GM18951 (cell line): ENCODE measurements at regions not wholly inside any gene's neighbourhood (a gene's known extent, or its start where the extent isn't known, plus 50 kb on each side); places are given as distances from the start of the nearest gene placed in this dataset.
"Not testable (repeated sequence)": the region's sequence is repeated elsewhere in the genome, so short reads cannot be mapped to it uniquely, and the experiment has no call there.

Experiments used
- POLR2A ChIP-seq: IDR thresholded peaks from 4 replicates; pipeline ENCODE4 v1.6.1; 2011; ENCODE audit warnings: mild to moderate bottlenecking; ENCODE audit not compliant: insufficient read length, insufficient read depth; ENCODE audit errors: extremely low read depth
- in situ Hi-C: fragments of 300-500 bp; cut with MboI; formaldehyde crosslinking; loops from one replicate; pipeline ENCODE4 v1.12.0; 2022; ENCODE audit warnings: low sequenced_read_pairs, mixed read lengths, inconsistent platforms; ENCODE audit not compliant: unreplicated experiment

GRCh38 chr9:29118555-29118954, 1545.3 kb upstream of the C9orf72 start:
- in situ Hi-C loops = no loop called here
- no peak for TF ChIP-seq POLR2A

GRCh38 chr9:29126783-29127182, 1553.5 kb upstream of the C9orf72 start:
- no peak for TF ChIP-seq POLR2A
- in situ Hi-C loops = no loop called here

GRCh38 chr9:29129763-29130162, 1556.5 kb upstream of the C9orf72 start:
- in situ Hi-C loops = no loop called here
- TF ChIP-seq POLR2A = no peak

GRCh38 chr9:29144476-29144875, 1571.2 kb upstream of the C9orf72 start:
- in situ Hi-C loops = no loop called here
- no peak for TF ChIP-seq POLR2A

GRCh38 chr9:29150606-29151005, 1577.3 kb upstream of the C9orf72 start:
- in situ Hi-C loops = no loop called here
- TF ChIP-seq POLR2A = no peak

GRCh38 chr9:29160763-29161353, 1587.6 kb upstream of the C9orf72 start:
- no peak for TF ChIP-seq POLR2A
- in situ Hi-C loops = no loop called here

- in situ Hi-C loops = no loop called here
- no peak for TF ChIP-seq POLR2A
Observed at GRCh38 chr9:29174136-29174535, 1600.9 kb upstream of the C9orf72 start.

- in situ Hi-C loops = no loop called here
- TF ChIP-seq POLR2A = no peak
Observed at GRCh38 chr9:29176231-29176630, 1603.0 kb upstream of the C9orf72 start.

GRCh38 chr9:29176786-29177185, 1603.5 kb upstream of the C9orf72 start:
- in situ Hi-C loops = no loop called here
- no peak for TF ChIP-seq POLR2A

GRCh38 chr9:29183971-29184370, 1610.7 kb upstream of the C9orf72 start:
- in situ Hi-C loops = no loop called here
- no peak for TF ChIP-seq POLR2A

GRCh38 chr9:29188771-29189170, 1615.5 kb upstream of the C9orf72 start:
- in situ Hi-C loops = not testable (repeated sequence)

- in situ Hi-C loops = not testable (repeated sequence)
Observed at GRCh38 chr9:29189221-29189620, 1615.9 kb upstream of the C9orf72 start.

GRCh38 chr9:29198861-29199260, 1625.6 kb upstream of the C9orf72 start:
- no peak for TF ChIP-seq POLR2A
- in situ Hi-C loops = no loop called here

- TF ChIP-seq POLR2A = no peak
- in situ Hi-C loops = no loop called here
Observed at GRCh38 chr9:29199975-29200374, 1626.7 kb upstream of the C9orf72 start.

GRCh38 chr9:29200650-29201049, 1627.4 kb upstream of the C9orf72 start:
- no peak for TF ChIP-seq POLR2A
- in situ Hi-C loops = no loop called here
